Raji (cell line): ENCODE measurements at regions not wholly inside any gene's neighbourhood (a gene's known extent, or its start where the extent isn't known, plus 50 kb on each side); places are given as distances from the start of the nearest gene placed in this dataset.

Experiments used
- POLR2A ChIP-seq: IDR thresholded peaks from 2 replicates; pipeline ENCODE4 v1.6.1; 2011; ENCODE audit warnings: low read depth, low read length, control low read depth; ENCODE audit not compliant: insufficient read depth

- TF ChIP-seq POLR2A = no peak
Observed at GRCh38 chr6:14187406-14187805, 69.8 kb downstream of the CD83 start.

GRCh38 chr6:14189074-14189473 is 71.5 kb downstream of the CD83 start:
- no peak for TF ChIP-seq POLR2A

- TF ChIP-seq POLR2A = no peak
Observed at GRCh38 chr6:14190191-14190928, 72.8 kb downstream of the CD83 start.

- no peak for TF ChIP-seq POLR2A
Observed at GRCh38 chr6:14190929-14191224, 73.3 kb downstream of the CD83 start.

GRCh38 chr6:14191761-14192160 is 74.2 kb downstream of the CD83 start:
- TF ChIP-seq POLR2A = no peak

GRCh38 chr6:14192216-14192788 is 74.7 kb downstream of the CD83 start:
- TF ChIP-seq POLR2A = no peak

- no peak for TF ChIP-seq POLR2A
Observed at GRCh38 chr6:14193524-14193923, 76.0 kb downstream of the CD83 start.

GRCh38 chr6:14194483-14194882 is 76.9 kb downstream of the CD83 start:
- TF ChIP-seq POLR2A = no peak

- no peak for TF ChIP-seq POLR2A
Observed at GRCh38 chr6:14194976-14195375, 77.4 kb downstream of the CD83 start.

GRCh38 chr6:14196026-14196425 is 78.5 kb downstream of the CD83 start:
- no peak for TF ChIP-seq POLR2A

GRCh38 chr6:14197118-14197517 is 79.5 kb downstream of the CD83 start:
- no peak for TF ChIP-seq POLR2A

- no peak for TF ChIP-seq POLR2A
Observed at GRCh38 chr6:14200047-14200446, 82.5 kb downstream of the CD83 start.

- no peak for TF ChIP-seq POLR2A
Observed at GRCh38 chr6:14202947-14203346, 85.4 kb downstream of the CD83 start.

- no peak for TF ChIP-seq POLR2A
Observed at GRCh38 chr6:14206391-14206790, 88.8 kb downstream of the CD83 start.

GRCh38 chr6:14207448-14207847 is 89.9 kb downstream of the CD83 start:
- TF ChIP-seq POLR2A = no peak

- TF ChIP-seq POLR2A = no peak
Observed at GRCh38 chr6:14209000-14209399, 91.4 kb downstream of the CD83 start.

- TF ChIP-seq POLR2A = no peak
Observed at GRCh38 chr6:14210077-14210476, 92.5 kb downstream of the CD83 start.
